ENCODE measurements at regions not wholly inside any gene's neighbourhood (a gene's known extent, or its start where the extent isn't known, plus 50 kb on each side); places are given as distances from the start of the nearest gene placed in this dataset.

DNA sequence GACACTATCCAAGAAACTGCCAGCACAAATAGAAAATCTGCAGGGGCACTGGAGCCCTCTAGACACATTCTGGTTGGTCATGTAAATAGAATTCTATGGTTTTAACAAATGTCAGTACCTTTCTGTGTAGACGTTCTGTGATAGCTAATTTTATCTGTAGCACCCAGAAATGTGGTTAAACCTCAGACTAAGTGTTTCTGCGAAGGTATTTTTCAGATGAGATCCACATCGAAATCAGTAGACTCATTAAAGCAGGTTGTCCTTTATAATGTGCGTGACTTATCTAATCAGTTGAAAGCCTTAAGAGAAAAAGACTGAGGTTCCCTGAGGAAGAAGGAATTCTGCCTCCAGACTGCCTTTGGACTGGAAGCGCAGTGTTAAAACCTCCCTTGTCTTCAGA lies 922.9 kb downstream of the EFNB2 start:
- no peak overlapping the region for H3K27ac ChIP-seq (ENCODE audit: insufficient read depth, low read length)
- peak in 1 of 2 donors; percentile 67 for DNase-seq (ENCODE audit: low read depth in 2 of 2)
- no peak overlapping the region for H3K4me2 ChIP-seq (ENCODE audit: extremely low read depth, insufficient read depth, low read length)
- no peaks in the 10 kb centered on the region for H3K9me3 ChIP-seq (ENCODE audit: control insufficient read depth, insufficient read depth, low read depth, low read length)
- no peaks in the 10 kb centered on the region for H3K27me3 ChIP-seq (ENCODE audit: control insufficient read depth, insufficient read depth, low read length)
- H4K20me1 ChIP-seq (ENCODE audit: control insufficient read depth, extremely low read depth, insufficient read depth, low read length) = no peaks in the 10 kb centered on the region
- H3K4me3 ChIP-seq (replicated peaks in 1 of 4; ENCODE audit: control extremely low read depth in 1 of 4, insufficient read depth in 1 of 4, low read depth in 3 of 4, low read length in 4 of 4) = no peak overlapping the region
- H3K36me3 ChIP-seq (ENCODE audit: control insufficient read depth, insufficient read depth, low read length) = no peaks in the 10 kb centered on the region
- no peaks in the 10 kb centered on the region for H3K4me1 ChIP-seq (ENCODE audit: control insufficient read depth, extremely low read depth, insufficient read depth, low read length)
- no peak overlapping the region for H2AFZ ChIP-seq (ENCODE audit: low read length)
- H3K9ac ChIP-seq (ENCODE audit: insufficient read depth, low read length) = no peak overlapping the region
- H3K79me2 ChIP-seq (ENCODE audit: control insufficient read depth, insufficient read depth, low read length) = no peaks in the 10 kb centered on the region
- TF ChIP-seq CTCF (conservative IDR thresholded peaks at IDR 0.05 in 1 of 2, IDR thresholded peaks at IDR 0.05 in 1 of 2; ENCODE audit: low read depth in 1 of 2, low read length in 2 of 2) (no peak), EZH2 (IDR thresholded peaks at IDR 0.05; ENCODE audit: low read length, missing control alignments) (no peak)

GRCh38 chr13:105611424-105611823 lies 924.0 kb downstream of the EFNB2 start:
- Histone ChIP-seq H4K20me1 (ENCODE audit: control insufficient read depth, extremely low read depth, insufficient read depth, low read length) (no peaks in the 10 kb centered on the region), H3K9ac (ENCODE audit: insufficient read depth, low read length) (no peak overlapping the region), H3K36me3 (ENCODE audit: control insufficient read depth, insufficient read depth, low read length) (no peaks in the 10 kb centered on the region), H3K4me1 (ENCODE audit: control insufficient read depth, extremely low read depth, insufficient read depth, low read length) (no peaks in the 10 kb centered on the region), H2AFZ (ENCODE audit: low read length) (no peak overlapping the region), H3K9me3 (ENCODE audit: control insufficient read depth, insufficient read depth, low read depth, low read length) (no peaks in the 10 kb centered on the region), H3K27ac (ENCODE audit: insufficient read depth, low read length) (no peak overlapping the region), H3K79me2 (ENCODE audit: control insufficient read depth, insufficient read depth, low read length) (no peaks in the 10 kb centered on the region), H3K4me2 (ENCODE audit: extremely low read depth, insufficient read depth, low read length) (no peak overlapping the region), H3K27me3 (ENCODE audit: control insufficient read depth, insufficient read depth, low read length) (no peaks in the 10 kb centered on the region), H3K4me3 (replicated peaks in 1 of 4; ENCODE audit: control extremely low read depth in 1 of 4, insufficient read depth in 1 of 4, low read depth in 3 of 4, low read length in 4 of 4) (no peak overlapping the region)
- no peak for TF ChIP-seq CTCF (conservative IDR thresholded peaks at IDR 0.05 in 1 of 2, IDR thresholded peaks at IDR 0.05 in 1 of 2; ENCODE audit: low read depth in 1 of 2, low read length in 2 of 2)
- no peak for TF ChIP-seq EZH2 (IDR thresholded peaks at IDR 0.05; ENCODE audit: low read length, missing control alignments)
- peak; percentile 22 to 94 for DNase-seq (ENCODE audit: low read depth in 2 of 2)

- Histone ChIP-seq H2AFZ (ENCODE audit: low read length) (no peak overlapping the region), H3K27ac (ENCODE audit: insufficient read depth, low read length) (no peak overlapping the region), H3K4me2 (ENCODE audit: extremely low read depth, insufficient read depth, low read length) (no peak overlapping the region), H4K20me1 (ENCODE audit: control insufficient read depth, extremely low read depth, insufficient read depth, low read length) (no peaks in the 10 kb centered on the region), H3K79me2 (ENCODE audit: control insufficient read depth, insufficient read depth, low read length) (no peaks in the 10 kb centered on the region), H3K4me3 (replicated peaks in 1 of 4; ENCODE audit: control extremely low read depth in 1 of 4, insufficient read depth in 1 of 4, low read depth in 3 of 4, low read length in 4 of 4) (no peak overlapping the region), H3K9me3 (ENCODE audit: control insufficient read depth, insufficient read depth, low read depth, low read length) (no peaks in the 10 kb centered on the region), H3K27me3 (ENCODE audit: control insufficient read depth, insufficient read depth, low read length) (no peaks in the 10 kb centered on the region), H3K9ac (ENCODE audit: insufficient read depth, low read length) (no peak overlapping the region), H3K36me3 (ENCODE audit: control insufficient read depth, insufficient read depth, low read length) (no peaks in the 10 kb centered on the region), H3K4me1 (ENCODE audit: control insufficient read depth, extremely low read depth, insufficient read depth, low read length) (no peaks in the 10 kb centered on the region)
- no peak for DNase-seq (ENCODE audit: low read depth in 2 of 2)
- TF ChIP-seq CTCF (conservative IDR thresholded peaks at IDR 0.05 in 1 of 2, IDR thresholded peaks at IDR 0.05 in 1 of 2; ENCODE audit: low read depth in 1 of 2, low read length in 2 of 2) (no peak), EZH2 (IDR thresholded peaks at IDR 0.05; ENCODE audit: low read length, missing control alignments) (no peak)
Observed at GRCh38 chr13:105608104-105608503, 927.4 kb downstream of the EFNB2 start.
